HCT116 (cell line): ENCODE measurements at regions not wholly inside any gene's neighbourhood (a gene's known extent, or its start where the extent isn't known, plus 50 kb on each side); places are given as distances from the start of the nearest gene placed in this dataset.

Experiments
- ATAC-seq: fragments of 200-7000 bp; cut with Tn5 transposase; 2 replicates; pipeline ENCODE4 v1.9.1; 2020; ENCODE audit warnings: mild to moderate bottlenecking, moderate library complexity
- BruUV-seq: library from RNA; stranded (reverse); fragments of 400-500 nt; replicated peaks from 2 replicates; lab custom pipeline; 2021; lab: Mats Ljungman, UMichigan
- CTCF ChIA-PET: fragments of 300-600 bp; sonication (Branson Sonifier 250); formaldehyde crosslinking; loops from one replicate; lab custom pipeline; 2021; ENCODE audit warnings: antibody characterized with exemption; lab: Charles Lee
- POLR2A ChIA-PET: fragments of 300-600, 350-600 bp; sonication (Branson Sonifier 250); formaldehyde crosslinking; loops from one replicate; lab custom pipeline; 2021; ENCODE audit warnings: antibody characterized with exemption; lab: Charles Lee
- RAD21 ChIA-PET, 2 experiments: fragments of 300-600 bp; sonication (Branson Sonifier 250); formaldehyde crosslinking; loops; one replicate each; lab custom pipeline; 2023; ENCODE audit warnings: low total read pairs in 2 of 2; ENCODE audit not compliant: uncharacterized antibody in 2 of 2, unreplicated experiment in 2 of 2, low non-redundant PET in 1 of 2; lab: Charles Lee
- DNase-seq: peaks from one replicate; pipeline ENCODE4 v3.0.0-alpha.2; 2010; ENCODE audit warnings: low read depth, low spot score
- H2AFZ ChIP-seq: fragments of 200-600 bp; shearing (Covaris generic), sonication (generic); 2 replicates; pipeline ENCODE4 v1.6.1; 2017; ENCODE audit warnings: low read depth, mixed run types, mixed read lengths, antibody characterized with exemption, low read length; ENCODE audit not compliant: poor library complexity, severe bottlenecking
- H3K27ac ChIP-seq: 2 replicates; pipeline ENCODE4 v1.5.1; 2012; ENCODE audit warnings: low read depth, low read length
- H3K27me3 ChIP-seq: fragments of 200-600 bp; sonication (generic); 2 replicates; pipeline ENCODE4 v1.6.1; 2016; ENCODE audit warnings: mixed run types, low read length, mixed read lengths; ENCODE audit not compliant: insufficient read depth
- H3K36me3 ChIP-seq, 2 experiments: fragments of 200-500 bp in 1 of 2; fragments of 200-600 bp in 1 of 2; sonication (Bioruptor generic) in 1 of 2; sonication (generic) in 1 of 2; 2 replicates each; pipeline versions ENCODE4 v1.5.1 to v1.6.1; 2014 to 2016; ENCODE audit warnings: low read length in 2 of 2, inconsistent platforms in 1 of 2, mixed read lengths in 1 of 2, mixed run types in 1 of 2; ENCODE audit not compliant: insufficient read depth in 2 of 2, control insufficient read depth in 1 of 2
- H3K4me1 ChIP-seq, 2 experiments: fragments of 200-600 bp in 1 of 2; sonication (generic) in 1 of 2; 2 replicates each; pipeline versions ENCODE4 v1.5.1 to v1.6.1; 2012 to 2017; ENCODE audit warnings: low read length in 2 of 2, inconsistent platforms in 1 of 2, mild to moderate bottlenecking in 1 of 2, mixed read lengths in 1 of 2, mixed run types in 1 of 2, moderate library complexity in 1 of 2; ENCODE audit not compliant: insufficient read depth in 2 of 2, control insufficient read depth in 1 of 2
- H3K4me2 ChIP-seq: fragments of 200-600 bp; sonication (generic); 2 replicates; pipeline ENCODE4 v1.6.1; 2017; ENCODE audit warnings: mixed run types, low read length, mixed read lengths
- H3K4me3 ChIP-seq, 2 experiments: fragments of 200-600 bp in 1 of 2; sonication (generic) in 1 of 2; replicated peaks in 1 of 2; 2 replicates each; pipeline ENCODE4 v1.5.1; 2011 to 2016; ENCODE audit warnings: low read length in 2 of 2, control low read depth in 1 of 2, low read depth in 1 of 2, mild to moderate bottlenecking in 1 of 2, mixed read lengths in 1 of 2, mixed run types in 1 of 2
- H3K79me2 ChIP-seq: fragments of 200-600 bp; sonication (generic); 2 replicates; pipeline ENCODE4 v1.6.1; 2017; ENCODE audit warnings: mild to moderate bottlenecking, mixed run types, low read length, moderate library complexity, mixed read lengths; ENCODE audit not compliant: insufficient read depth
- H3K9ac ChIP-seq: fragments of 200-600 bp; sonication (generic); 2 replicates; pipeline ENCODE4 v1.6.1; 2016; ENCODE audit warnings: low read length, mixed read lengths
- H3K9me2 ChIP-seq: fragments of 200-600 bp; sonication (generic), shearing (Covaris generic); 2 replicates; pipeline ENCODE4 v1.6.1; 2017; ENCODE audit warnings: mixed run types, mild to moderate bottlenecking, moderate library complexity; ENCODE audit not compliant: insufficient read depth
- H3K9me3 ChIP-seq, 2 experiments: fragments of 200-500 bp in 1 of 2; fragments of 200-600 bp in 1 of 2; sonication (Bioruptor generic) in 1 of 2; sonication (generic) in 1 of 2; 2 replicates each; pipeline ENCODE4 v1.6.1; 2014 to 2017; ENCODE audit warnings: low read length in 2 of 2, mixed read lengths in 2 of 2, inconsistent platforms in 1 of 2, low read depth in 1 of 2, mild to moderate bottlenecking in 1 of 2, mixed run types in 1 of 2, moderate library complexity in 1 of 2; ENCODE audit not compliant: control insufficient read depth in 1 of 2, insufficient read depth in 1 of 2
- H4K20me1 ChIP-seq: fragments of 200-600 bp; sonication (generic), shearing (Covaris generic); 2 replicates; pipeline ENCODE4 v1.6.1; 2017; ENCODE audit warnings: mixed run types, mild to moderate bottlenecking, moderate library complexity; ENCODE audit not compliant: insufficient read depth
- ATF3 ChIP-seq: IDR thresholded peaks from 2 replicates; pipeline ENCODE4 v1.6.1; 2012
- CBX3 ChIP-seq: IDR thresholded peaks from 2 replicates; pipeline ENCODE4 v1.6.1; 2012; ENCODE audit warnings: low read depth
- EGR1 ChIP-seq: IDR thresholded peaks from 2 replicates; pipeline ENCODE4 v1.6.1; 2012; ENCODE audit warnings: low read depth
- EZH2phosphoT487 ChIP-seq: fragments of 200-600 bp; IDR thresholded peaks from 2 replicates; pipeline ENCODE4 v1.6.1; 2018; ENCODE audit warnings: antibody characterized with exemption, borderline replicate concordance
- FOSL1 ChIP-seq: IDR thresholded peaks from 2 replicates; pipeline ENCODE4 v1.6.1; 2012; ENCODE audit warnings: low read depth
- JUND ChIP-seq: IDR thresholded peaks from 2 replicates; pipeline ENCODE4 v1.6.1; 2012
- MAX ChIP-seq: IDR thresholded peaks from 2 replicates; pipeline ENCODE4 v1.6.1; 2012
- POLR2AphosphoS5 ChIP-seq: IDR thresholded peaks from 2 replicates; pipeline ENCODE4 v1.6.1; 2011; ENCODE audit warnings: mild to moderate bottlenecking, low read depth, low read length, moderate library complexity
- REST ChIP-seq: IDR thresholded peaks from 2 replicates; pipeline ENCODE4 v1.6.1; 2012; ENCODE audit warnings: low read depth
- SP1 ChIP-seq: IDR thresholded peaks from 2 replicates; pipeline ENCODE4 v1.6.1; 2012; ENCODE audit warnings: low read depth
- YY1 ChIP-seq: IDR thresholded peaks from 2 replicates; pipeline ENCODE4 v1.6.1; 2011; ENCODE audit warnings: low read length, low read depth, moderate library complexity, mild to moderate bottlenecking; ENCODE audit not compliant: insufficient replicate concordance; ENCODE audit errors: extremely low read depth
- ZBTB33 ChIP-seq: IDR thresholded peaks from 2 replicates; pipeline ENCODE4 v1.6.1; 2011; ENCODE audit warnings: mild to moderate bottlenecking, low read length, moderate library complexity; ENCODE audit not compliant: insufficient replicate concordance; ENCODE audit errors: extremely low read depth
- intact Hi-C: fragments of 100-400 bp; cut with micrococcal nuclease; formaldehyde crosslinking; loops from 2 replicates; pipeline ENCODE4 v1.10.0; 2022

- TF ChIP-seq ZBTB33 (no peak), EGR1 (no peak)
Observed at GRCh38 chr1:65538664-65539063, 118.2 kb downstream of the LEPR start (continued).

GRCh38 chr1:65539266-65540131 lies 119.0 kb downstream of the LEPR start:
- H3K4me2 ChIP-seq: no peak overlapping the region
- H3K27me3 ChIP-seq: no peaks in the 10 kb centered on the region
- intact Hi-C loops: no loop called here
- H3K27ac ChIP-seq: no peak overlapping the region
- H2AFZ ChIP-seq: no peak overlapping the region
- no peaks in the 10 kb centered on the region for H3K36me3 ChIP-seq
- BruUV-seq: no TSS peak
- no peaks in the 10 kb centered on the region for H3K9me2 ChIP-seq
- TF ChIP-seq POLR2AphosphoS5 (no peak), EZH2phosphoT487 (no peak), REST (no peak), FOSL1 (no peak), ATF3 (no peak), YY1 (no peak), SP1 (no peak), JUND (no peak), MAX (no peak), CBX3 (no peak)
- ATAC-seq: no peak
- no peaks in the 10 kb centered on the region for H4K20me1 ChIP-seq
- no peak overlapping the region for H3K9ac ChIP-seq
- H3K4me1 ChIP-seq: no peaks in the 10 kb centered on the region
- POLR2A ChIA-PET: interaction anchor here (0.5 kb wide), 1 partner anchor 431 kb away, joined by 3 read pairs; no protein-coding TSS in a partner anchor
- no peak for DNase-seq
- CTCF ChIA-PET: interaction anchor here (0.8 kb wide), 1 partner anchor 303 kb away, joined by 3 read pairs; no protein-coding TSS in a partner anchor
- RAD21 ChIA-PET: no interaction called here
- no peak overlapping the region for H3K4me3 ChIP-seq
- no peaks in the 10 kb centered on the region for H3K79me2 ChIP-seq
- H3K9me3 ChIP-seq: no peaks in the 10 kb centered on the region
